H1 (cell line): ENCODE measurements at regions not wholly inside any gene's neighbourhood (a gene's known extent, or its start where the extent isn't known, plus 50 kb on each side); places are given as distances from the start of the nearest gene placed in this dataset.

Experiments
- CTCF ChIA-PET: fragments of 300-600 bp; sonication (Branson Sonifier 250); formaldehyde crosslinking; loops from one replicate; lab custom pipeline; 2021; ENCODE audit not compliant: partially characterized antibody; lab: Charles Lee
- POLR2A ChIA-PET: fragments of 300-600 bp; sonication (Branson Sonifier 250); formaldehyde crosslinking; loops from one replicate; lab custom pipeline; 2021; ENCODE audit warnings: inconsistent platforms; ENCODE audit not compliant: partially characterized antibody; lab: Charles Lee
- DNase-seq, 2 experiments: peaks; one replicate each; pipeline versions ENCODE4 v3.0.0 to v3.0.0-alpha.2; 2010 to 2022; ENCODE audit warnings: low spot score in 2 of 2, low read depth in 1 of 2, mixed read lengths in 1 of 2
- FAIRE-seq: peaks from 2 replicates; lab custom pipeline; 2011; peaks lifted over from hg19 to GRCh38; lab: Jason Lieb, UNC
- H2AFZ ChIP-seq: 2 replicates; pipeline ENCODE4 v1.8.1; 2012; ENCODE audit warnings: low read length, inconsistent platforms
- H2AK5ac ChIP-seq: 2 replicates; pipeline ENCODE4 v1.6.1; 2013; ENCODE audit warnings: low read depth, low read length
- H2BK120ac ChIP-seq: replicated peaks from 2 replicates; pipeline ENCODE3; 2013; ENCODE audit warnings: low read depth, low read length, inconsistent platforms
- H2BK12ac ChIP-seq: 2 replicates; pipeline ENCODE4 v1.6.1; 2013; ENCODE audit warnings: low read depth, low read length
- H2BK15ac ChIP-seq: 2 replicates; pipeline ENCODE4 v1.6.1; 2013; ENCODE audit warnings: low read length
- H2BK20ac ChIP-seq: 2 replicates; pipeline ENCODE4 v1.6.1; 2013; ENCODE audit warnings: low read length
- H2BK5ac ChIP-seq: 2 replicates; pipeline ENCODE4 v1.6.1; 2013; ENCODE audit warnings: low read depth, low read length
- H3K14ac ChIP-seq: 2 replicates; pipeline ENCODE4 v1.6.1; 2013; ENCODE audit warnings: inconsistent platforms; ENCODE audit not compliant: insufficient read length
- H3K18ac ChIP-seq: 2 replicates; pipeline ENCODE4 v1.6.1; 2013; ENCODE audit warnings: low read length; ENCODE audit errors: extremely low read depth
- H3K23ac ChIP-seq: 2 replicates; pipeline ENCODE4 v1.6.1; 2013; ENCODE audit warnings: inconsistent platforms; ENCODE audit not compliant: insufficient read length
- H3K23me2 ChIP-seq: 2 replicates; pipeline ENCODE4 v1.6.1; 2013; ENCODE audit warnings: low read depth, low read length
- H3K27ac ChIP-seq: 2 replicates; pipeline ENCODE4 v1.6.1; 2011; ENCODE audit warnings: low read depth, low read length, inconsistent platforms
- H3K27me3 ChIP-seq, 4 experiments: replicated peaks in 1 of 4; 1 replicate in 1 of 4; 2 replicates in 3 of 4; pipeline versions ENCODE4 v1.6.1 to v1.8.1; 2011 to 2013; ENCODE audit warnings: low read length in 3 of 4, mild to moderate bottlenecking in 3 of 4, inconsistent platforms in 2 of 4, mixed read lengths in 2 of 4, moderate library complexity in 1 of 4; ENCODE audit not compliant: control insufficient read depth in 3 of 4, insufficient read depth in 3 of 4; ENCODE audit errors: extremely low read depth in 1 of 4
- H3K36me3 ChIP-seq, 4 experiments: 2 replicates each; pipeline versions ENCODE4 v1.6.1 to v1.8.1; 2011 to 2013; ENCODE audit warnings: mild to moderate bottlenecking in 4 of 4, low read length in 3 of 4, moderate library complexity in 2 of 4, control low read depth in 1 of 4, inconsistent platforms in 1 of 4; ENCODE audit not compliant: insufficient read depth in 4 of 4, control insufficient read depth in 2 of 4
- H3K4ac ChIP-seq: replicated peaks from 2 replicates; pipeline ENCODE3; 2013; ENCODE audit warnings: low read length, low read depth, mixed read lengths, inconsistent platforms; ENCODE audit not compliant: insufficient read length
- H3K4me1 ChIP-seq, 4 experiments: replicated peaks in 1 of 4; 1 replicate in 1 of 4; 2 replicates in 3 of 4; pipeline versions ENCODE4 v1.6.1 to v1.8.1; 2011 to 2013; ENCODE audit warnings: low read length in 3 of 4, inconsistent platforms in 2 of 4, mixed read lengths in 1 of 4; ENCODE audit not compliant: insufficient read depth in 4 of 4, control insufficient read depth in 3 of 4
- H3K4me2 ChIP-seq, 2 experiments: 2 replicates each; pipeline versions ENCODE4 v1.6.1 to v1.8.1; 2011 to 2013; ENCODE audit warnings: low read depth in 2 of 2, low read length in 2 of 2, control low read depth in 1 of 2, inconsistent platforms in 1 of 2, mild to moderate bottlenecking in 1 of 2; ENCODE audit not compliant: insufficient read depth in 1 of 2
- H3K4me3 ChIP-seq, 4 experiments: fragments of 200-600, 300-600 bp in 1 of 4; sonication (generic), shearing (Covaris generic), sonication (Bioruptor Twin) in 1 of 4; 2 replicates each; pipeline versions ENCODE4 v1.5.1 to v1.8.1; 2011 to 2016; ENCODE audit warnings: low read length in 4 of 4, low read depth in 3 of 4, control low read depth in 2 of 4, inconsistent platforms in 2 of 4, mild to moderate bottlenecking in 2 of 4, mixed read lengths in 1 of 4, moderate library complexity in 1 of 4; ENCODE audit not compliant: insufficient read depth in 2 of 4; ENCODE audit errors: extremely low read depth in 1 of 4
- H3K56ac ChIP-seq: replicated peaks from 2 replicates; pipeline ENCODE3; 2013; ENCODE audit warnings: low read depth, mild to moderate bottlenecking, mixed read lengths, low read length, inconsistent platforms; ENCODE audit not compliant: insufficient read length
- H3K79me1 ChIP-seq: 2 replicates; pipeline ENCODE4 v1.6.1; 2013; ENCODE audit warnings: low read depth, low read length, control low read depth
- H3K79me2 ChIP-seq, 2 experiments: 2 replicates each; pipeline versions ENCODE4 v1.6.1 to v1.8.1; 2012 to 2013; ENCODE audit warnings: low read length in 2 of 2, mild to moderate bottlenecking in 2 of 2, inconsistent platforms in 1 of 2; ENCODE audit not compliant: insufficient read depth in 2 of 2, control insufficient read depth in 1 of 2
- H3K9ac ChIP-seq, 4 experiments: replicated peaks in 1 of 4; 1 replicate in 1 of 4; 2 replicates in 3 of 4; pipeline versions ENCODE4 v1.6.1 to v1.8.1; 2011 to 2013; ENCODE audit warnings: low read depth in 3 of 4, low read length in 3 of 4, control low read depth in 2 of 4, mild to moderate bottlenecking in 2 of 4, moderate library complexity in 2 of 4, inconsistent platforms in 1 of 4; ENCODE audit errors: extremely low read depth in 1 of 4
- H3K9me3 ChIP-seq, 2 experiments: 2 replicates each; pipeline versions ENCODE4 v1.6.1 to v1.8.1; 2012 to 2013; ENCODE audit warnings: mild to moderate bottlenecking in 2 of 2, moderate library complexity in 2 of 2, control low read depth in 1 of 2, inconsistent platforms in 1 of 2, low read depth in 1 of 2, low read length in 1 of 2, mixed read lengths in 1 of 2; ENCODE audit not compliant: insufficient read depth in 2 of 2
- H4K20me1 ChIP-seq, 2 experiments: replicated peaks in 1 of 2; 2 replicates each; pipeline versions ENCODE3 to v1.8.1; 2011 to 2013; ENCODE audit warnings: inconsistent platforms in 2 of 2, low read length in 2 of 2, mild to moderate bottlenecking in 1 of 2; ENCODE audit not compliant: insufficient read depth in 2 of 2, control insufficient read depth in 1 of 2
- H4K5ac ChIP-seq: 2 replicates; pipeline ENCODE4 v1.6.1; 2013; ENCODE audit warnings: low read length, low read depth, mixed read lengths, inconsistent platforms; ENCODE audit not compliant: insufficient read length
- H4K8ac ChIP-seq: 2 replicates; pipeline ENCODE4 v1.8.0; 2013; ENCODE audit warnings: mild to moderate bottlenecking, moderate library complexity, low read length, inconsistent platforms; ENCODE audit not compliant: insufficient read depth; ENCODE audit errors: extremely low read depth
- H4K91ac ChIP-seq: replicated peaks from 2 replicates; pipeline ENCODE3; 2013; ENCODE audit warnings: low read length, mixed read lengths, inconsistent platforms; ENCODE audit not compliant: insufficient read length
- BACH1 ChIP-seq: IDR thresholded peaks from 2 replicates; pipeline ENCODE4 v1.6.1; 2012; ENCODE audit warnings: low read length, improper control_type of control experiment
- CHD1 ChIP-seq: IDR thresholded peaks from 2 replicates; pipeline ENCODE4 v1.6.1; 2012; ENCODE audit warnings: low read depth, low read length, improper control_type of control experiment
- NANOG ChIP-seq: IDR thresholded peaks from 2 replicates; pipeline ENCODE4 v1.6.1; 2011; ENCODE audit warnings: low read length, low read depth, mild to moderate bottlenecking, inconsistent platforms; ENCODE audit not compliant: insufficient read depth, poor library complexity, severe bottlenecking
- NRF1 ChIP-seq: IDR thresholded peaks from 2 replicates; pipeline ENCODE4 v1.6.1; 2011; ENCODE audit warnings: mild to moderate bottlenecking, low read depth, low read length, improper control_type of control experiment
- POU5F1 ChIP-seq: IDR thresholded peaks from 2 replicates; pipeline ENCODE4 v1.6.1; 2011; ENCODE audit warnings: low read depth, mild to moderate bottlenecking, low read length, moderate library complexity
- SRF ChIP-seq: IDR thresholded peaks from 2 replicates; pipeline ENCODE4 v1.6.1; 2011; ENCODE audit warnings: mild to moderate bottlenecking, low read depth, low read length, moderate library complexity
- TAF7 ChIP-seq: optimal IDR thresholded peaks from 2 replicates; pipeline ENCODE3; 2011; ENCODE audit warnings: low read depth, mild to moderate bottlenecking, inconsistent platforms, low read length, moderate library complexity, borderline replicate concordance
- WGBS, 2 experiments: shearing (Covaris generic) in 1 of 2; methylation state at CpG; one replicate each; pipeline versions ENCODE4 v1.1.6 to v1.1.7; 2013 to 2015; ENCODE audit warnings: low lambda C conversion rate in 2 of 2, mixed read lengths in 2 of 2, inconsistent platforms in 1 of 2, low coverage in 1 of 2, missing lambda C conversion rate in 1 of 2; ENCODE audit not compliant: insufficient replicate concordance in 2 of 2, insufficient coverage in 1 of 2, insufficient read length in 1 of 2; ENCODE audit errors: extremely low coverage in 1 of 2, missing lambda C conversion rate in 1 of 2; 5-methylcytosine and 5-hydroxymethylcytosine counted together
- TF ChIP-seq, protein P1 (sequence below): IDR thresholded peaks from 2 replicates; pipeline ENCODE4 v1.6.1; 2012; ENCODE audit warnings: low read length, inconsistent platforms

DNA sequence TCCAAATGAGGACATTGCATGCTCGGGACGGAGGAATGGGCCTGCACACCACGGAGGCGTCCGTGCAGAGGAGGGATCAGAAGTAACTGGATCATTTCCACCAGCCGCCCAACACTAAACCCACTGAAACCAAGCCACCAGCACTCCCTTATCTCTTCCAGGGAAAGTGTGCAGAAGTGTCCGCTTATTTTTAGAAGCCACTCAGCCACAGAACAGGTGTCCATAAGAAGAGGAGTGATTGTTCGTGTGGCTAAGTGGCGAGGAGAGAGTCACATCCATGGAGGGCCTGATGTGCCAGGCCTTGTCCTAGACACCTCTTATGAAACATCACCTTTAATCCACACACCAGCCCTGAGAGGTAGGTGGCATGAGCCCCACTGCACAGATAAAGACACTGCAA lies 407.9 kb upstream of the NPVF start:
- Histone ChIP-seq H3K36me3 (no peaks in the 10 kb centered on the region), H4K5ac (no peak overlapping the region), H3K27me3 (no peaks in the 10 kb centered on the region), H3K18ac (no peak overlapping the region), H3K9ac (no peak overlapping the region), H3K56ac (no peak overlapping the region), H4K91ac (no peak overlapping the region), H3K23ac (no peak overlapping the region), H4K8ac (no peak overlapping the region), H2AFZ (no peak overlapping the region), H3K4me2 (no peak overlapping the region), H2BK12ac (no peak overlapping the region), H3K79me1 (no peaks in the 10 kb centered on the region), H3K79me2 (no peaks in the 10 kb centered on the region), H3K9me3 (no peaks in the 10 kb centered on the region), H3K14ac (no peak overlapping the region), H2BK15ac (no peak overlapping the region), H3K4ac (no peak overlapping the region), H2BK5ac (no peak overlapping the region), H3K27ac (no peak overlapping the region), H2BK120ac (no peak overlapping the region), H4K20me1 (no peaks in the 10 kb centered on the region), H3K23me2 (no peaks in the 10 kb centered on the region), H3K4me3 (no peak overlapping the region), H3K4me1 (no peaks in the 10 kb centered on the region), H2AK5ac (no peak overlapping the region), H2BK20ac (no peak overlapping the region)
- DNase-seq (no peak), FAIRE-seq (no peak)
- CTCF ChIA-PET, result interaction anchor here (1.0 kb wide), 1 partner anchor 39 kb away, joined by 3 read pairs; no protein-coding TSS in a partner anchor
- POLR2A ChIA-PET, result no interaction called here
- 92% methylated on average over 9 of the region's 9 CpGs; no CpG with 5 or more reads in 1 of the 2 experiments for WGBS, 2 experiments
- TF ChIP-seq SRF (no peak), POU5F1 (no peak), NRF1 (no peak), CHD1 (no peak), BACH1 (no peak), NANOG (no peak), TAF7 (no peak)
- TF ChIP-seq, protein P1, sequence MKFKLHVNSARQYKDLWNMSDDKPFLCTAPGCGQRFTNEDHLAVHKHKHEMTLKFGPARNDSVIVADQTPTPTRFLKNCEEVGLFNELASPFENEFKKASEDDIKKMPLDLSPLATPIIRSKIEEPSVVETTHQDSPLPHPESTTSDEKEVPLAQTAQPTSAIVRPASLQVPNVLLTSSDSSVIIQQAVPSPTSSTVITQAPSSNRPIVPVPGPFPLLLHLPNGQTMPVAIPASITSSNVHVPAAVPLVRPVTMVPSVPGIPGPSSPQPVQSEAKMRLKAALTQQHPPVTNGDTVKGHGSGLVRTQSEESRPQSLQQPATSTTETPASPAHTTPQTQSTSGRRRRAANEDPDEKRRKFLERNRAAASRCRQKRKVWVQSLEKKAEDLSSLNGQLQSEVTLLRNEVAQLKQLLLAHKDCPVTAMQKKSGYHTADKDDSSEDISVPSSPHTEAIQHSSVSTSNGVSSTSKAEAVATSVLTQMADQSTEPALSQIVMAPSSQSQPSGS, result no peak
